GM18511 (cell line): ENCODE measurements at regions not wholly inside any gene's neighbourhood (a gene's known extent, or its start where the extent isn't known, plus 50 kb on each side); places are given as distances from the start of the nearest gene placed in this dataset.
"Not testable (repeated sequence)": the region's sequence is repeated elsewhere in the genome, so short reads cannot be mapped to it uniquely, and the experiment has no call there.

Source experiments
- ATAC-seq: cut with Tn5 transposase; IDR thresholded peaks from one replicate; pipeline ENCODE4 v1.9.1; 2021; ENCODE audit warnings: mild to moderate bottlenecking, moderate library complexity; ENCODE audit not compliant: unreplicated experiment

- no peak for ATAC-seq
These were observed 50.8 kb upstream of the CPOX start for GRCh38 chr3:98644168-98644567.

- ATAC-seq: no peak
These were observed 51.6 kb upstream of the CPOX start for GRCh38 chr3:98645039-98645438.

- no peak for ATAC-seq
These were observed 53.3 kb upstream of the CPOX start for GRCh38 chr3:98646680-98647079.

- ATAC-seq: no peak
These were observed 53.8 kb upstream of the CPOX start for GRCh38 chr3:98647197-98647596.

GRCh38 chr3:98650971-98651779 is 57.8 kb upstream of the CPOX start:
- ATAC-seq: no peak

- no peak for ATAC-seq
These were observed 58.3 kb upstream of the CPOX start for GRCh38 chr3:98651780-98652077.

GRCh38 chr3:98655666-98656065 is 62.3 kb upstream of the CPOX start:
- no peak for ATAC-seq

- ATAC-seq: peak; percentile 87
These were observed 64.0 kb upstream of the CPOX start for GRCh38 chr3:98657457-98657856.

- ATAC-seq: no peak
These were observed 69.3 kb upstream of the CPOX start for GRCh38 chr3:98662699-98663098.

GRCh38 chr3:98670020-98670419 is 76.6 kb upstream of the CPOX start:
- no peak for ATAC-seq

- ATAC-seq: no peak
These were observed 83.2 kb upstream of the ST3GAL6 start for GRCh38 chr3:98679986-98680385.

- no peak for ATAC-seq
These were observed 82.4 kb upstream of the ST3GAL6 start for GRCh38 chr3:98680723-98681122.

GRCh38 chr3:98681486-98681885 is 81.7 kb upstream of the ST3GAL6 start:
- ATAC-seq: no peak

GRCh38 chr3:98682391-98682790 is 80.7 kb upstream of the ST3GAL6 start:
- ATAC-seq: not testable (repeated sequence)

GRCh38 chr3:98688363-98688762 is 74.8 kb upstream of the ST3GAL6 start:
- ATAC-seq: no peak

- ATAC-seq: no peak
These were observed 72.3 kb upstream of the ST3GAL6 start for GRCh38 chr3:98690876-98691275.

GRCh38 chr3:98691897-98692296 is 71.2 kb upstream of the ST3GAL6 start:
- ATAC-seq: no peak

- no peak for ATAC-seq
These were observed 70.2 kb upstream of the ST3GAL6 start for GRCh38 chr3:98692787-98693473.

- ATAC-seq: no peak
These were observed 67.3 kb upstream of the ST3GAL6 start for GRCh38 chr3:98695796-98696195.

GRCh38 chr3:98696296-98696695 is 66.8 kb upstream of the ST3GAL6 start:
- ATAC-seq: not testable (repeated sequence)

- no peak for ATAC-seq
These were observed 65.9 kb upstream of the ST3GAL6 start for GRCh38 chr3:98697225-98697624.

- no peak for ATAC-seq
These were observed 64.0 kb upstream of the ST3GAL6 start for GRCh38 chr3:98699132-98699531.
